ENCODE measurements at regions not wholly inside any gene's neighbourhood (a gene's known extent, or its start where the extent isn't known, plus 50 kb on each side); places are given as distances from the start of the nearest gene placed in this dataset.

- TF ChIP-seq POLR2A (IDR thresholded peaks at IDR 0.05) (no peak), CTCF (IDR thresholded peaks at IDR 0.05) (no peak)
- intact Hi-C loops (cut with DNase I; ENCODE audit: low total_unique reads) = no loop called here
- 77 to 79% methylated on average over 7 of the region's 7 CpGs for WGBS, 2 donors
- no peak for DNase-seq (ENCODE audit: low spot score in 2 of 2)
- H3K4me3 ChIP-seq (ENCODE audit: low read depth, poor library complexity, severe bottlenecking) = no peak overlapping the region
Observed at GRCh38 chr4:123338715-123339114, 57.9 kb upstream of the SPRY1 start.

GRCh38 chr4:123339507-123340380 is 56.9 kb upstream of the SPRY1 start:
- no peak overlapping the region for H3K4me3 ChIP-seq (ENCODE audit: low read depth, poor library complexity, severe bottlenecking)
- WGBS, 2 donors = 87 to 89% methylated on average over 5 of the region's 5 CpGs
- no peak for DNase-seq (ENCODE audit: low spot score in 2 of 2)
- intact Hi-C loops (cut with DNase I; ENCODE audit: low total_unique reads) = loop anchor here (10.0 kb wide), 1 partner anchor 235 kb away; no protein-coding TSS in a partner anchor
- TF ChIP-seq POLR2A (IDR thresholded peaks at IDR 0.05) (no peak), CTCF (IDR thresholded peaks at IDR 0.05) (no peak)

GRCh38 chr4:123340381-123340701 is 56.3 kb upstream of the SPRY1 start:
- 57 to 58% methylated on average over 7 of the region's 7 CpGs for WGBS, 2 donors
- no peak for TF ChIP-seq POLR2A (IDR thresholded peaks at IDR 0.05)
- no peak for TF ChIP-seq CTCF (IDR thresholded peaks at IDR 0.05)
- intact Hi-C loops (cut with DNase I; ENCODE audit: low total_unique reads) = loop anchor here (10.0 kb wide), 1 partner anchor 236 kb away; no protein-coding TSS in a partner anchor
- no peak for DNase-seq (ENCODE audit: low spot score in 2 of 2)
- no peak overlapping the region for H3K4me3 ChIP-seq (ENCODE audit: low read depth, poor library complexity, severe bottlenecking)

- WGBS, 2 donors = 77 to 82% methylated on average over 2 of the region's 2 CpGs
- H3K4me3 ChIP-seq (ENCODE audit: low read depth, poor library complexity, severe bottlenecking) = no peak overlapping the region
- intact Hi-C loops (cut with DNase I; ENCODE audit: low total_unique reads) = loop anchor here (10.0 kb wide), 1 partner anchor 238 kb away; no protein-coding TSS in a partner anchor
- no peak for TF ChIP-seq CTCF (IDR thresholded peaks at IDR 0.05)
- no peak for TF ChIP-seq POLR2A (IDR thresholded peaks at IDR 0.05)
- DNase-seq (ENCODE audit: low spot score in 2 of 2) = no peak
Observed at GRCh38 chr4:123342498-123342897, 54.1 kb upstream of the SPRY1 start.

- TF ChIP-seq CTCF (IDR thresholded peaks at IDR 0.05) (no peak), POLR2A (IDR thresholded peaks at IDR 0.05) (no peak)
- no peak overlapping the region for H3K4me3 ChIP-seq (ENCODE audit: low read depth, poor library complexity, severe bottlenecking)
- 89 to 93% methylated on average over 13 of the region's 13 CpGs for WGBS, 2 donors
- peak in 1 of 2 donors; percentile 82 for DNase-seq (ENCODE audit: low spot score in 2 of 2)
- intact Hi-C loops (cut with DNase I; ENCODE audit: low total_unique reads) = loop anchor here (10.0 kb wide), 1 partner anchor 239 kb away; no protein-coding TSS in a partner anchor
Observed at GRCh38 chr4:123343400-123344041, 53.1 kb upstream of the SPRY1 start.
